H7 (cell line): ENCODE measurements at regions not wholly inside any gene's neighbourhood (a gene's known extent, or its start where the extent isn't known, plus 50 kb on each side); places are given as distances from the start of the nearest gene placed in this dataset.
"Not testable (repeated sequence)": the region's sequence is repeated elsewhere in the genome, so short reads cannot be mapped to it uniquely, and the experiment has no call there.

ENCODE experiments used
- DNase-seq: peaks from one replicate; pipeline ENCODE4 v3.0.0; 2012
- H3K27me3 ChIP-seq: 2 replicates; pipeline ENCODE4 v1.6.0; 2011; ENCODE audit warnings: mild to moderate bottlenecking, low read length; ENCODE audit not compliant: control insufficient read depth, insufficient read depth
- H3K36me3 ChIP-seq: replicated peaks from 2 replicates; pipeline ENCODE4 v1.5.1; 2011; ENCODE audit warnings: low read length; ENCODE audit not compliant: control insufficient read depth, insufficient read depth
- H3K4me3 ChIP-seq: 2 replicates; pipeline ENCODE4 v1.5.1; 2011; ENCODE audit warnings: low read depth, mild to moderate bottlenecking, control low read depth, low read length, moderate library complexity; ENCODE audit not compliant: insufficient read depth

DNA sequence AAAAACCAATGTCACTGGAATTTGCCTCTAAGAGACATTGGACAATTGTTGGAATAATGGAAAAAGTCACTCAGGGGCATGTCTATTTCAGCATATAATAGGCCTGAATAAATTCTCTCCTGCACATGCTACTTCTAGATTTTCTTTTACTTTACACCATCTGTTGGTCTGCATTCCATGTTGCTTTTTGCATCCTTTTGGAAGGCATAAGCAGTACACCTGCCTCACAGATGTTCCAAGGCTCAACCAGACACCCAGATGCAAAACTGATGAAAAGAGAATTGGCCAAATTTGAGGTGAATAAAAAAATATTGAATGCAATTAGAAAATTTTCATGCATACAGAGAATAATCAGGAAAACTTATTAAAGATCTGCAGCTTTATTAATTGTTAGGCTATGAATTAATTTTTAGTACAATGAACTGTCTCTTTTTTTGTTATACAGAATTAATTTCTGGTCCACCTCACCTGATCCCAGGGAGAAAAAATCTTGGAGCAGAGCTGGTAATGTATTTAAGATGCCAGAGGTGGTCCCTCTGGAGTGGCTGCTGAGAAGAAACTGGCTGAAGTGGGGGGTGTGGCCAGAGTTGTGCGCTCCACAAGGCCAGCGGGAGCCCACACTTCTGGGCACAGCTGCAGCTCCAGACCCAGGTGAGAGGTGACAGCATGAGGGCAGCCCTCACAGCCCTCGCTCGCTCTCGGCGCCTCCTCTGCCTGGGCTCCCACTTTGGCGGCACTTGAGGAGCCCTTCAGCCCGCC lies 778.6 kb downstream of the CDH11 start:
- Histone ChIP-seq H3K4me3 (no peak overlapping the region), H3K36me3 (no peaks in the 10 kb centered on the region), H3K27me3 (no peaks in the 10 kb centered on the region)
- DNase-seq = no peak

- H3K4me3 ChIP-seq, H3K36me3 ChIP-seq, H3K27me3 ChIP-seq, DNase-seq: not testable (repeated sequence)
Observed at GRCh38 chr16:64341336-64341735, 780.5 kb downstream of the CDH11 start.

GRCh38 chr16:64339052-64339770 lies 782.7 kb downstream of the CDH11 start:
- Histone ChIP-seq H3K27me3 (no peaks in the 10 kb centered on the region), H3K4me3 (no peak overlapping the region), H3K36me3 (no peaks in the 10 kb centered on the region)
- DNase-seq = no peak

DNA sequence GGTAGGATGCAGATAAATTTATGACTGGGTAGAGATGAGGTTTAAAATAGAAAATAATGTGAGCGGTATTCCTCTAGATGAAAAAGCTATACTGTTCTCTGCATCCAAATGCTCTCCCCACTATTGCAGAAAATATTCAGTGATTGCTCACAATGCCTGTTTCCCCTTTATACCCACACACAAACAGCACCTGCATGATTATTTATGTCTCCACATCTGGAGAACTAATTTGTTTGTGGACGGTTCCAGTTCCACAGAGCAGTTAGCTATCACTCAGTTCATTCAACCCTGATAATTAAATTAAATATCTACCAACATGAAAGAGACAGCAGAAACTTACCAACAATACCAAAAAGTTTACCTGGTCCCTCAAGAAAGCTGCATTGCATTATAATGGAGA lies 800.0 kb downstream of the CDH11 start:
- H3K36me3 ChIP-seq = no peaks in the 10 kb centered on the region
- no peak for DNase-seq
- no peaks in the 10 kb centered on the region for H3K27me3 ChIP-seq
- no peak overlapping the region for H3K4me3 ChIP-seq

- H3K4me3 ChIP-seq = no peak overlapping the region
- DNase-seq = no peak
- H3K27me3 ChIP-seq = no peaks in the 10 kb centered on the region
- no peaks in the 10 kb centered on the region for H3K36me3 ChIP-seq
Observed at GRCh38 chr16:64321066-64321465, 800.8 kb downstream of the CDH11 start.

- DNase-seq = no peak
- Histone ChIP-seq H3K36me3 (no peaks in the 10 kb centered on the region), H3K4me3 (no peak overlapping the region), H3K27me3 (no peaks in the 10 kb centered on the region)
Observed at GRCh38 chr16:64317601-64318000, 804.3 kb downstream of the CDH11 start.

GRCh38 chr16:64313726-64314125 lies 808.1 kb downstream of the CDH11 start:
- DNase-seq = no peak
- H3K36me3 ChIP-seq = no peaks in the 10 kb centered on the region
- no peak overlapping the region for H3K4me3 ChIP-seq
- H3K27me3 ChIP-seq = no peaks in the 10 kb centered on the region

DNA sequence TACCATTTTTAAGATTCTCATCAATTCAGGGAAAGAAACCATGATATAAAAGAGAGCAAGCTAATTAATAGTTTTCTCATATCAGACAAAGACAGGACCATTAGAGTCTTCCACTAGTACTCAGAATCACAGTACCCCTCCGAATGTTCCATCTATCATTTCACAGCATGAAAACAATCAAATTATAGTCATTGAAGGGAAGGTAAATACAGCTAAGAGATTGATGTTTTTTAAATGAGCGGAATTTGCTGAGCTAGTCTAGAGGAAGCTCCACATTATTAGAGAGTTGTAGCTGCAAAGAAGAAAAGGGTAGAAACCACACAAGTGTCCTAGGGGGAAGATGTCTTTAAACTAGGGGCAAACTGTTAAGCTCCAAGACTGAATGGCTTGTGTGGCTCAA lies 808.9 kb downstream of the CDH11 start:
- no peak overlapping the region for H3K4me3 ChIP-seq
- no peaks in the 10 kb centered on the region for H3K36me3 ChIP-seq
- no peak for DNase-seq
- H3K27me3 ChIP-seq = no peaks in the 10 kb centered on the region

- no peaks in the 10 kb centered on the region for H3K27me3 ChIP-seq
- no peak for DNase-seq
Observed at GRCh38 chr16:64312292-64312691, 809.6 kb downstream of the CDH11 start.

DNA sequence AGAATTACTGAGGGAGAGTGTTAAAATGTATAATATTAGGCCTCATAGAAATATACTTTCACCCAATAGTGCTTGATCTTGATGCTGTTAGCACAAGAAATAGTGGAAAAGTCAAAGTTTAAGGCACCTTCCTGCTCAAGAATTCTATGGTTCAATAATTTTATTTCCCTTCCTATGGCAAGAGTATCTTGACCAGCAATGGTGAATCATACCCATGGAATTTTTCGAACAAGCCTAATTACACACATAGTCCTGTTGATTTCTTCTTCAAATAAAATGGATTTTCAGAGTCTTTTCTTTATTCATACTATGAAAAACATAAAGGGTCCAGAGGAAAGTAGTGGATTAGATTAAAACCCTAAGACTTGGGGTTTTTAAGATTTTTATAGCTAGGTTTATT lies 810.6 kb downstream of the CDH11 start:
- no peak for DNase-seq
- no peaks in the 10 kb centered on the region for H3K27me3 ChIP-seq
- H3K4me3 ChIP-seq = no peak overlapping the region
- H3K36me3 ChIP-seq = no peaks in the 10 kb centered on the region

More at GRCh38 chr16:64312292-64312691, 809.6 kb downstream of the CDH11 start:
- Histone ChIP-seq H3K36me3 (no peaks in the 10 kb centered on the region), H3K4me3 (no peak overlapping the region)

DNA sequence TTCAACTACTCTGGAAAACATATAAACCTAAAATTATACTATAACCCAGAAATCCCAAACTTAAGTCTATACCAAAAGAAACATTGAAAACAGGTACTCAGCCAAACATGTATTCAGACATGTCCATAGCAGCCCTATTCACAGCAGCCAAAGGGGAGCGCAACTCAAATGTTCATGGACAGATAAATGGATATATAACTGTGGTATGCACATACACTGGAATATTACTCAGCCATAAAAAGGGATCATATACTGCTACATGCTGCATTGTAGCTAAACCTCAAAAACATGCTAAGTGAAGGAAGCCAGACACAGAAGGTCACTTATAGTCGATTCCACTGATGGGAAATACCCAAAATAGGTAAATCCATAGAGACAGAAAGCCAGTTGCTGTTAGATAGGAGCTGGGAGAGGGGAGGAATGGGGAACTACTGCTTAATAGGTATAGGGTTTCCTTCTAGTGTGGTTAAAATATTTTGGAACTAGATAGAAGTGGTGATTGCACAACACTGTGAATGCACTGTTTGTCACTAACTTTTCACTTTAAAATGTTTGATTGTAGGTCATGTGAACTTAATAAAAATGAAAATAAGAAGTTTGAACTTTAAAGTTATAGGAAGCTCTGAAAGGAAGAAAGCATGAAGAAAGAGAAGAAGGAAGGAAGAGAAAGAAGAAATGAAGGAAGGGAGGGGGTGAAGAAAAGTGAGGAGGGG lies 812.3 kb downstream of the CDH11 start:
- no peak for DNase-seq
- no peaks in the 10 kb centered on the region for H3K27me3 ChIP-seq
- no peaks in the 10 kb centered on the region for H3K36me3 ChIP-seq
- H3K4me3 ChIP-seq = no peak overlapping the region

DNA sequence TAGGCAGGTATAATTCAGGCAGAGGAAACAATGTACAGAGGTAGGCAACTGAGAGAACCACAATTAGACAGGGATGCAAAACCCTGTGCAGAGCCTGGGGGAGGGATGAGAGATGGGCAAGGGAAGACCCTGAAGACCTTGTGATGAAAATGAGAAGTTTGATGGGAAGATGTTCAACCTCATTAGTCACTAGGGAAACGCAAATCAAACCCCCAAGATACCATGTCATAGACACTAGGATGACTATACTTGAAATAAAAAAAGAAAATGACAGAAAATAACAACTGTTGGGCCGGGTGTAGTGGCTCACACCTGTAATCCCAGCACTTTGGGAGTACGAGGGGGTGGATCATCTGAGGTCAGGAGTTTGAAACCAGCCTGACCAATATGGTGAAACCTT lies 813.1 kb downstream of the CDH11 start:
- Histone ChIP-seq H3K36me3 (no peaks in the 10 kb centered on the region), H3K4me3 (no peak overlapping the region), H3K27me3 (no peaks in the 10 kb centered on the region)
- no peak for DNase-seq

DNA sequence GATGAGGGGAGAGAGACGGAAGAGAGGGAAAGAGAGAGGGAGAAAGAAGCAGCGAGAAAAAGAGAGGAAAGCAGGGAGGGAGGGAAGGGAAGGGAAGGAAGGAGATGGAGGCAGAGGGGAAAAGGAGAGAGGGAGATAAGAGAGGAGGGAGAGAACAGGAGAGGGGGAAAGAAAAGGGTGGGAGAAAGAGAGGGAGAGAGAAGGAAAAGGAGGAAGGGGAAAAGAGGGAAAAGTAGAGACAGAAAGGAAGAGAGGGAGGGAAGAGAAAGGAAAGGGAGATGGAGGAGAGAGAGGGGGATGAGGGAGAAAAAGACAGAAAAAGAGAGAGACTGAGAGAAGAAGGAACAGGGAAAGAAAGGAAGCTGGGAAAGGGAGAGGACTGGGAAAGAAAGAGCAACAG lies 814.4 kb downstream of the CDH11 start:
- no peak for DNase-seq
- Histone ChIP-seq H3K36me3 (no peaks in the 10 kb centered on the region), H3K4me3 (no peak overlapping the region), H3K27me3 (no peaks in the 10 kb centered on the region)

GRCh38 chr16:64305663-64306062 lies 816.2 kb downstream of the CDH11 start:
- H3K4me3 ChIP-seq = no peak overlapping the region
- H3K36me3 ChIP-seq = no peaks in the 10 kb centered on the region
- DNase-seq = no peak
- H3K27me3 ChIP-seq = no peaks in the 10 kb centered on the region

DNA sequence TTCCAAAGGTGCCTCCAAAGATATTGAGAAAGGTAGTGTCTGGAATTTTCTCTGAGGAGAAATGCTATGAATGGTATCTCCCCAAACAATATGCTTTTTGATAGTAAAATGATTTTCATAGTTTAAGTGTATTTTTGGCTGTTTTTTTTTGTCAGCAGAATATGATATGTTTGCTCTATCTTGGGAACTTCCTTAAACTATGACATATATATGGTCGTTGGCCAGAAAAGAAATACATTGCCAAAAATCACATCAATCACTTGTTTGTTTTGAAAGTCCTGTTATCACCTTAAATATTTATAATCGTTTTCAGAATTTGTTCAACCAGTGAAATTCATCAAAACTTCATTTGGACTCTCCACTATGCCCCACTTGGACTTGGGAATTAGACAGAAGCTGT lies 816.9 kb downstream of the CDH11 start:
- Histone ChIP-seq H3K36me3 (no peaks in the 10 kb centered on the region), H3K4me3 (no peak overlapping the region), H3K27me3 (no peaks in the 10 kb centered on the region)
- DNase-seq = no peak
